HG03280 (cell line): ENCODE measurements at regions not wholly inside any gene's neighbourhood (a gene's known extent, or its start where the extent isn't known, plus 50 kb on each side); places are given as distances from the start of the nearest gene placed in this dataset.

Experiments
- ATAC-seq: cut with Tn5 transposase; IDR thresholded peaks from one replicate; pipeline ENCODE4 v1.9.1; 2021; ENCODE audit warnings: mild to moderate bottlenecking, moderate library complexity; ENCODE audit not compliant: unreplicated experiment

GRCh38 chr18:59760212-59760611 is 63.0 kb upstream of the CCBE1 start:
- ATAC-seq: no peak

DNA sequence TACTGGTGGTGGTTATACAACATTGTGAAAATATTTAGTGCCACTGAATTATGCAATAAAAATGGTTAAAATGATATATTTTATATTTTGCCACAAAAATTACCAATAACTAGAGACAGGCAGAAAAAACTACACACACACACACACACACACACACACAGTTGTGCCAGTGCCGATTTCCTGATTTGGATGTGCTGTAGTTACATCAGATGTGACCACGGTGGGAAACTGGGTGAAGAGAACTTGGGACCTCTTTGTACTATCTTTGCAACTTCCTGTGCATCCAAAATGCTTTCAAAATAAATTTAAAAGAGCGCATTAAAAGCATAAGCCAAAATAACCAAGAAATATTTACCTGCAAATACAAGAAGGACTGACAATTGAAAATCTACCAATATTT is 61.6 kb upstream of the CCBE1 start:
- no peak for ATAC-seq

- no peak for ATAC-seq
These were observed 60.9 kb upstream of the CCBE1 start for GRCh38 chr18:59758106-59758505.

- ATAC-seq: no peak
These were observed 55.4 kb upstream of the CCBE1 start for GRCh38 chr18:59752666-59753065.

DNA sequence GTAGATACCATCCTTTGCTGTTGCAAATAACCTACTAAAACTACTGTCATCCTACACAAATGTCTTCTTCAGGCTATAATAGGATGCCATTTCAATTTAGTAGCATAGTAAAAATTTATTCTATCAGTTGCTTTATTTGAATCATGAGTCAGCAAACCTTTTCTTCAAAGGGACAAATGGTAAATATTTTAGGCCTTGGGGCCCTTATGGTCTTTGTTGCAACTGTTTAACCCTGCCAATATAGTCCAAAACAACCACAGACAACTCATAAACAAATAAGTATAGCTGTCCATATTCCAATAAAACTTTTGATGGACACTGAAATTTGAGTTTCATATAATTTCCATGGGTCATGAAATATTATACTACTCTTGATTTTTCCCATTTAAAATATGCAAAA is 54.0 kb upstream of the CCBE1 start:
- ATAC-seq: no peak

GRCh38 chr18:59748628-59749360 is 51.6 kb upstream of the CCBE1 start:
- ATAC-seq: no peak
